Left ventricle myocardium inferior (tissue), 1 donor: ENCODE measurements at regions not wholly inside any gene's neighbourhood (a gene's known extent, or its start where the extent isn't known, plus 50 kb on each side); places are given as distances from the start of the nearest gene placed in this dataset.
"Not testable (repeated sequence)": the region's sequence is repeated elsewhere in the genome, so short reads cannot be mapped to it uniquely, and the experiment has no call there.

Experiments used
- DNase-seq: peaks from one replicate; pipeline ENCODE4 v3.0.0-alpha.2; 2020
- H3K27ac ChIP-seq: fragments of 200-600 bp; replicated peaks from 2 replicates; pipeline ENCODE4 v1.8.0; 2021
- H3K27me3 ChIP-seq: fragments of 200-600 bp; 2 replicates; pipeline ENCODE4 v1.8.0; 2021; ENCODE audit warnings: low read depth
- H3K36me3 ChIP-seq: fragments of 200-600 bp; 2 replicates; pipeline ENCODE4 v1.8.0; 2021
- H3K4me1 ChIP-seq: fragments of 200-600 bp; 2 replicates; pipeline ENCODE4 v1.8.0; 2021
- H3K4me3 ChIP-seq: fragments of 200-600 bp; 2 replicates; pipeline ENCODE4 v1.8.0; 2021; ENCODE audit warnings: mild to moderate bottlenecking, moderate library complexity
- H3K9me3 ChIP-seq: fragments of 200-600 bp; replicated peaks from 2 replicates; pipeline ENCODE4 v1.8.0; 2021
- CTCF ChIP-seq: fragments of 200-600 bp; IDR thresholded peaks from 2 replicates; pipeline ENCODE4 v1.8.0; 2021; ENCODE audit warnings: antibody characterized with exemption, mild to moderate bottlenecking, borderline replicate concordance
- intact Hi-C: fragments of 100-400 bp; cut with micrococcal nuclease; formaldehyde crosslinking; loops from one replicate; pipeline ENCODE4 v1.11.0; 2022
- donor health status: DM: no; HTN: yes; CAD: no; lungs with severe emphysema.

DNA sequence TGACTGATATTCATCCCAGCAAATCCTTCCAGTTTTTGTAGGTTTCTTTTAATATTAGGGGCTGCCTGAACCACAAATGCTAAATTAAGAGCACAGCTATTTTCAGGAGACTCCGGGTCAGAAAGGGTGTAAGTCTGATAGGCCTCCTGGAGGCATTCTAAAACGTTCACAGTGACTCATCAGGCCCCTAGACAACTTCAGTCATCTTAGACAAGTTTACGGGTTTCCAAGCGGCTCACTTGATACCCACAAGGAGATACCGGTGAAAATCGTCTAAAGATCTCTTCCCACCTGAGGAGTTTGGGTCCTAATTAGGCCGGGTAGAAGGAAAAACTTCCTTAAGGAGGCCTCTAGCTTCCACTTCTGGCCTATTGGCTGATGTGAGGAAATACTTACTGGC, 342.7 kb upstream of the USP9Y start:
- no peak for TF ChIP-seq CTCF
- H3K4me3 ChIP-seq, result no peak overlapping the region
- intact Hi-C loops, result no loop called here
- DNase-seq, result no peak
- no peaks in the 10 kb centered on the region for H3K4me1 ChIP-seq
- no peak overlapping the region for H3K27ac ChIP-seq
- no peaks in the 10 kb centered on the region for H3K27me3 ChIP-seq
- H3K9me3 ChIP-seq, result no peaks in the 10 kb centered on the region
- no peaks in the 10 kb centered on the region for H3K36me3 ChIP-seq

DNA sequence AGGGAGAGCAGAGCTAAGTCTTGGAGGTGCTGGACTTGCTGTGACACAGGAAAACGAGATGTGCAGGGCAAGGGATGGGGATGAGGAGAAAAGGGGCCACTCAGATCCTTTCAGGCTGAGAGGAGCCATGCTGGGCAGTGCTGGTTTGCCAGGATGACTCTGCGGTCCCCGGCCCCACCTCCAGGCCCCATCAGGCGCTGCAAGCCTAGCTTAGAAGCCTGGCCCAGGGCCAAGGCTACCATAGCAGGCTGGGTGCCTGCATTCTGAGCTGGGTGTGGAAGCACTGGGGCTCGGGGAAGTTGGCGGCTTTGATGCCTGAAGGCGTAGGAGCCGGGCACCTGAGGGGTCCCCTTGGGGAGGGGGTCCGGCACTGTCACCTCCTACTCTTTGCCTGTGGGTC, 341.2 kb upstream of the USP9Y start:
- TF ChIP-seq CTCF, result peak; percentile 15
- H3K4me3 ChIP-seq, result no peak overlapping the region
- H3K4me1 ChIP-seq, result no peaks in the 10 kb centered on the region
- intact Hi-C loops, result no loop called here
- no peak overlapping the region for H3K27ac ChIP-seq
- DNase-seq, result peak; percentile 22
- no peaks in the 10 kb centered on the region for H3K36me3 ChIP-seq
- H3K9me3 ChIP-seq, result no peaks in the 10 kb centered on the region
- H3K27me3 ChIP-seq, result no peaks in the 10 kb centered on the region

GRCh38 chrY:12360496-12360895, 340.5 kb upstream of the USP9Y start:
- no peak for TF ChIP-seq CTCF
- no peak for DNase-seq
- Histone ChIP-seq H3K36me3 (no peaks in the 10 kb centered on the region), H3K9me3 (no peaks in the 10 kb centered on the region), H3K27ac (no peak overlapping the region), H3K27me3 (no peaks in the 10 kb centered on the region), H3K4me3 (no peak overlapping the region), H3K4me1 (no peaks in the 10 kb centered on the region)
- intact Hi-C loops, result no loop called here

- DNase-seq, result no peak
Observed at GRCh38 chrY:12365311-12365910, 335.6 kb upstream of the USP9Y start.

DNA sequence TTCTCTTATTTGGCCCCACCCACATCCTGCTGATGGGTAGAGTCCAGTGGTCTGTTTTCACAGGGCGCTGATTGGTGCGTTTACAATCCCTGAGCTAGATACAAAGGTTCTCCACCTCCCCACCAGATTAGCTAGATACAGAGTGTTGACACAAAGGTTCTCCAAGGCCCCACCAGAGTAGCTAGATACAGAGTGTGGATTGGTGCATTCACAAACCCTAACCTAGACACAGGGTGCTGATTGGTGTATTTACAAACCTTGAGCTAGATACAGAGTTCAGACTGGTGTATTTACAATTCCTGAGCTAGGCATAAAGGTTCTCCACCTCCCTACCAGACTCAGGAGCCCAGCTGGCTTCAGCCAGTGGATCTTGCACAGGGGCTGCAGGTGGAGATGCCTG, 326.4 kb upstream of the USP9Y start:
- H3K36me3 ChIP-seq, intact Hi-C loops, H3K27ac ChIP-seq, H3K27me3 ChIP-seq, H3K4me1 ChIP-seq, H3K9me3 ChIP-seq, DNase-seq, H3K4me3 ChIP-seq: not testable (repeated sequence)

More at GRCh38 chrY:12365311-12365910, 335.6 kb upstream of the USP9Y start:
- Histone ChIP-seq H3K27me3 (no peaks in the 10 kb centered on the region), H3K4me1 (no peaks in the 10 kb centered on the region), H3K4me3 (no peak overlapping the region), H3K27ac (no peak overlapping the region), H3K36me3 (no peaks in the 10 kb centered on the region), H3K9me3 (no peaks in the 10 kb centered on the region)
- intact Hi-C loops, result no loop called here
- TF ChIP-seq CTCF, result no peak

DNA sequence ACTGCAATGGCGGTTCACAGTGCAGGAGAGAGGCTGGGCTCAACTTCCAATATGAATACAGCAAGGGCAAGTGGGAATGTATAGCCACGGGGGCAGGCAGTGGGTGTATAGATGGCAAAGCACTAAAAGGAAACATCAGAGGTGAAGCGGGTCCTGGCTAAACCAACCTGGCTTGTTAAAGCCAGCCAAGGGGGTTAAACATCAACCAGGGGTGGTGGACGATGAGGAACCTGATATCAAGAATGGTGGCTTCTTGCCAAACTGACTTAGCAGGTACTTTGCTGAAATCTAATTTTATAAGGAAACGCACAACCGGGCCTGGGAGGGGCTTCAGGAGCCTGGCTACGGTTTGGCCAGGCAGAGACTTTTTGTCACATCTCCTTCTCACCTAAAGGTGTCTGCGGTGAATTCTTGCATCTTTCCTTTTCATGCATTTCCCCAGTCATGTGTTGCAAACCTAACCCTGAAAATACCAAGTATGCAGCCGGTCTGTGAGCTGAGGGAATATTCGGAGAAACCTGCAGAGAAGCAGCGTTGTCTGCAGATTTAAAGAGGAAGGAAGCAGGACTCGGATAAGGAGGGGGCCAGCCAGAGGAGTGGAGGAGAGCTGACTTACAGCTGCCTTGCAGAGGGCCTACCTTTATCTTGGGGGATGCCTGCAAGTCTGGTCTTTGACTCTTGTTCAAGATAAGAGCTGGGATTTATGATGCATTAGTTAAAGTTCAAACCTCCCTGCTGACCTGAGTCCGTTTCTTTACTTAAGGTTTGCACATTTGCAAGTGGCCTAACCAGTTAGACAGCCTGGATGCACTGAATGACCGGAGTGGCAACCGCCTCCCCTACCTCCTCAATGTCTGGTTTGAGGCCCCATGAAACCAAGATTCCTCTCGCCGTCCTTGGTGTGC, 309.1 kb upstream of the USP9Y start:
- H3K36me3 ChIP-seq, DNase-seq, H3K4me3 ChIP-seq, H3K9me3 ChIP-seq, H3K4me1 ChIP-seq, intact Hi-C loops, H3K27me3 ChIP-seq, H3K27ac ChIP-seq: not testable (repeated sequence)
